ENCODE measurements at regions not wholly inside any gene's neighbourhood (a gene's known extent, or its start where the extent isn't known, plus 50 kb on each side); places are given as distances from the start of the nearest gene placed in this dataset.

- H4K8ac ChIP-seq (ENCODE audit: extremely low read depth, insufficient read depth, low read length): no peak overlapping the region
- WGBS, 2 experiments (ENCODE audit: extremely low coverage in 1 of 2, insufficient coverage in 1 of 2, insufficient read length in 1 of 2, insufficient replicate concordance in 2 of 2, low coverage in 1 of 2, low lambda C conversion rate in 2 of 2, missing lambda C conversion rate in 1 of 2): 91% methylated on average over 2 of the region's 2 CpGs; no CpG with 5 or more reads in 1 of the 2 experiments
- H2AK5ac ChIP-seq (ENCODE audit: low read depth, low read length): no peak overlapping the region
- no peaks in the 10 kb centered on the region for H3K36me3 ChIP-seq (ENCODE audit: control insufficient read depth in 2 of 4, insufficient read depth in 4 of 4, low read length in 3 of 4)
- no peak for FAIRE-seq
- no peaks in the 10 kb centered on the region for H4K20me1 ChIP-seq (replicated peaks in 1 of 2; ENCODE audit: control insufficient read depth in 1 of 2, insufficient read depth in 2 of 2, low read length in 2 of 2)
- no peaks in the 10 kb centered on the region for H3K23me2 ChIP-seq (ENCODE audit: low read depth, low read length)
- POLR2A ChIA-PET (ENCODE audit: partially characterized antibody): no interaction called here
- H3K9ac ChIP-seq (replicated peaks in 1 of 4; ENCODE audit: extremely low read depth in 1 of 4, low read depth in 3 of 4, low read length in 3 of 4): no peak overlapping the region
- no peak overlapping the region for H2BK15ac ChIP-seq (ENCODE audit: low read length)
- H2BK12ac ChIP-seq (ENCODE audit: low read depth, low read length): no peak overlapping the region
- H2AFZ ChIP-seq (ENCODE audit: low read length): no peak overlapping the region
- no peak overlapping the region for H2BK5ac ChIP-seq (ENCODE audit: low read depth, low read length)
- H4K91ac ChIP-seq (replicated peaks; ENCODE audit: insufficient read length, low read length): no peak overlapping the region
- DNase-seq (ENCODE audit: low read depth in 1 of 2, low spot score in 2 of 2): no peak
- H2BK20ac ChIP-seq (ENCODE audit: low read length): no peak overlapping the region
- 0 out of 7 replicates have a peak, but pooled peaks cover 0 to 2% (median 0%) of the 10 kb centered on the region in 4 experiments for H3K27me3 ChIP-seq (replicated peaks in 1 of 4; ENCODE audit: control insufficient read depth in 3 of 4, extremely low read depth in 1 of 4, insufficient read depth in 3 of 4, low read length in 3 of 4)
- H3K27ac ChIP-seq (ENCODE audit: low read depth, low read length): no peak overlapping the region
- no peak overlapping the region for H3K56ac ChIP-seq (replicated peaks; ENCODE audit: insufficient read length, low read depth, low read length)
- H3K4me1 ChIP-seq (replicated peaks in 1 of 4; ENCODE audit: control insufficient read depth in 3 of 4, insufficient read depth in 4 of 4, low read length in 3 of 4): no peaks in the 10 kb centered on the region
- H3K4me2 ChIP-seq (ENCODE audit: insufficient read depth in 1 of 2, low read depth in 2 of 2, low read length in 2 of 2): no peak overlapping the region
- H3K23ac ChIP-seq (ENCODE audit: insufficient read length): no peak overlapping the region
- no peak overlapping the region for H4K5ac ChIP-seq (ENCODE audit: insufficient read length, low read depth, low read length)
- no peak overlapping the region for H2BK120ac ChIP-seq (replicated peaks; ENCODE audit: low read depth, low read length)
- H3K79me2 ChIP-seq (ENCODE audit: control insufficient read depth in 1 of 2, insufficient read depth in 2 of 2, low read length in 2 of 2): no peaks in the 10 kb centered on the region
- CTCF ChIA-PET (ENCODE audit: partially characterized antibody): interaction anchor here (0.6 kb wide), 1 partner anchor 605 kb away, joined by 3 read pairs; no protein-coding TSS in a partner anchor
- H3K14ac ChIP-seq (ENCODE audit: insufficient read length): no peak overlapping the region
- H3K79me1 ChIP-seq (ENCODE audit: low read depth, low read length): no peaks in the 10 kb centered on the region
- H3K9me3 ChIP-seq (ENCODE audit: insufficient read depth in 2 of 2, low read depth in 1 of 2, low read length in 1 of 2): peaks cover 0 to 2% of the 10 kb centered on the region in 2 experiments; a peak in 1 of 4 replicates
- H3K4ac ChIP-seq (replicated peaks; ENCODE audit: insufficient read length, low read depth, low read length): no peak overlapping the region
- no peak overlapping the region for H3K4me3 ChIP-seq (ENCODE audit: extremely low read depth in 1 of 4, insufficient read depth in 2 of 4, low read depth in 3 of 4, low read length in 4 of 4)
- H3K18ac ChIP-seq (ENCODE audit: extremely low read depth, low read length): no peak overlapping the region
- no peak for TF ChIP-seq ZNF274 (IDR thresholded peaks at IDR 0.05; ENCODE audit: borderline replicate concordance, extremely low read depth, low read length)
- no peak for TF ChIP-seq CHD2 (IDR thresholded peaks at IDR 0.05; ENCODE audit: low read length)
- no peak for TF ChIP-seq RXRA (IDR thresholded peaks at IDR 0.05; ENCODE audit: insufficient read depth, low read depth, low read length)
- no peak for TF ChIP-seq CEBPB (IDR thresholded peaks at IDR 0.05; ENCODE audit: low read depth, low read length)
- TF ChIP-seq CBX8 (IDR thresholded peaks at IDR 0.05; ENCODE audit: borderline replicate concordance, low read depth, low read length): no peak
- TF ChIP-seq GABPA (IDR thresholded peaks at IDR 0.05; ENCODE audit: borderline replicate concordance, insufficient read depth, low read length): no peak
- TF ChIP-seq SRF (IDR thresholded peaks at IDR 0.05; ENCODE audit: low read depth, low read length): no peak
- TF ChIP-seq ASH2L (IDR thresholded peaks at IDR 0.05; ENCODE audit: low read length): no peak
- TF ChIP-seq CHD1 (IDR thresholded peaks at IDR 0.05; ENCODE audit: low read depth, low read length): no peak
- TF ChIP-seq BRCA1 (IDR thresholded peaks at IDR 0.05; ENCODE audit: low read depth, low read length): no peak
- TF ChIP-seq ATF3 (IDR thresholded peaks at IDR 0.05; ENCODE audit: insufficient read depth, low read depth, low read length): no peak
- no peak for TF ChIP-seq KDM4A (IDR thresholded peaks at IDR 0.05; ENCODE audit: low read depth, low read length, severe bottlenecking)
- no peak for TF ChIP-seq SIX5 (IDR thresholded peaks at IDR 0.05; ENCODE audit: low read depth, low read length)
- TF ChIP-seq CTBP2 (IDR thresholded peaks at IDR 0.05; ENCODE audit: borderline replicate concordance, insufficient read depth, insufficient read length, low read length): no peak
- no peak for TF ChIP-seq MAFK (IDR thresholded peaks at IDR 0.05; ENCODE audit: low read depth, low read length)
These were observed 608.8 kb upstream of the BOD1L1 start for GRCh38 chr4:14236359-14236758.

Data from H1 (cell line).